Calu3 (cell line): ENCODE measurements at regions not wholly inside any gene's neighbourhood (a gene's known extent, or its start where the extent isn't known, plus 50 kb on each side); places are given as distances from the start of the nearest gene placed in this dataset.

Experiments
- BruUV-seq: library from RNA; stranded (reverse); fragments of 400-500 nt; replicated peaks from 2 replicates; lab custom pipeline; 2021; lab: Mats Ljungman, UMichigan
- CTCF ChIA-PET: fragments of 300-600 bp; sonication (Branson Sonifier 250); formaldehyde crosslinking; loops from one replicate; lab custom pipeline; 2022; ENCODE audit warnings: antibody characterized with exemption; lab: Charles Lee
- DNase-seq: peaks from one replicate; pipeline ENCODE4 v3.0.0; 2022
- H3K27ac Mint-ChIP-seq: one replicate; pipeline ENCODE4 v1.8.0; 2022; ENCODE audit warnings: mixed read lengths; ENCODE audit not compliant: unreplicated experiment
- H3K27me3 Mint-ChIP-seq: one replicate; pipeline ENCODE4 v1.8.0; 2022; ENCODE audit warnings: mixed read lengths; ENCODE audit not compliant: unreplicated experiment
- H3K36me3 Mint-ChIP-seq: one replicate; pipeline ENCODE4 v1.8.0; 2022; ENCODE audit warnings: mild to moderate bottlenecking, moderate library complexity, mixed read lengths; ENCODE audit not compliant: insufficient read depth, unreplicated experiment
- H3K4me1 Mint-ChIP-seq: one replicate; pipeline ENCODE4 v1.8.0; 2022; ENCODE audit warnings: mild to moderate bottlenecking, low read depth, mixed read lengths; ENCODE audit not compliant: unreplicated experiment
- H3K4me3 Mint-ChIP-seq: one replicate; pipeline ENCODE4 v1.8.0; 2022; ENCODE audit warnings: mild to moderate bottlenecking, low read depth, moderate library complexity, mixed read lengths; ENCODE audit not compliant: unreplicated experiment
- H3K9me3 Mint-ChIP-seq: one replicate; pipeline ENCODE4 v1.8.0; 2022; ENCODE audit warnings: low read depth, mixed read lengths; ENCODE audit not compliant: unreplicated experiment
- intact Hi-C: fragments of 100-400 bp; cut with micrococcal nuclease; formaldehyde crosslinking; loops from one replicate; pipeline ENCODE4 v1.10.0; 2022; ENCODE audit not compliant: unreplicated experiment
- TF ChIP-seq, protein P1 (sequence below): fragments of 200-600 bp; IDR thresholded peaks from one replicate; pipeline ENCODE4 v1.8.0; 2022; ENCODE audit warnings: antibody characterized with exemption; ENCODE audit not compliant: unreplicated experiment

DNA sequence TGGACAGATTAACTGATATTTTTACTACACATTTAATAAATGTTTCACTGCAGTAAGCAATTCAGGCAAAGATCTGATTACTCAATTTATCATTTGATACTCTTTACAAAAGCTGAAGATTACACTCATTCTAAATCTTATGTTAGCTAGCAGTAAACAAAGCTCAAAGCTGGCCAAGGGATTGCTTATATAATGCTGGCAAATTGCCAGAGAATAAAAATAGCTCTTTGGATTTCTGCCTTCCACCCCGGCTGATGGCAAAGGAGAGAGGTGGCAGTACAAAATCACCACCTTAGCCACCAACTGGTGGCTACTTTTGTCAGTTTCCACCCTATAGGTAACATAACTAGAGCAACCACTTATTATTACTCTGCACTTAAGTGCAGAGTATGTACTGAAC lies 320.5 kb downstream of the FSIP2 start:
- Mint-ChIP-seq H3K36me3 (no peaks in the 10 kb centered on the region), H3K4me3 (no peak overlapping the region), H3K4me1 (no peaks in the 10 kb centered on the region), H3K27ac (no peak overlapping the region), H3K9me3 (no peaks in the 10 kb centered on the region), H3K27me3 (no peaks in the 10 kb centered on the region)
- DNase-seq: no peak
- intact Hi-C loops: no loop called here
- no TSS peak for BruUV-seq
- TF ChIP-seq, protein P1, sequence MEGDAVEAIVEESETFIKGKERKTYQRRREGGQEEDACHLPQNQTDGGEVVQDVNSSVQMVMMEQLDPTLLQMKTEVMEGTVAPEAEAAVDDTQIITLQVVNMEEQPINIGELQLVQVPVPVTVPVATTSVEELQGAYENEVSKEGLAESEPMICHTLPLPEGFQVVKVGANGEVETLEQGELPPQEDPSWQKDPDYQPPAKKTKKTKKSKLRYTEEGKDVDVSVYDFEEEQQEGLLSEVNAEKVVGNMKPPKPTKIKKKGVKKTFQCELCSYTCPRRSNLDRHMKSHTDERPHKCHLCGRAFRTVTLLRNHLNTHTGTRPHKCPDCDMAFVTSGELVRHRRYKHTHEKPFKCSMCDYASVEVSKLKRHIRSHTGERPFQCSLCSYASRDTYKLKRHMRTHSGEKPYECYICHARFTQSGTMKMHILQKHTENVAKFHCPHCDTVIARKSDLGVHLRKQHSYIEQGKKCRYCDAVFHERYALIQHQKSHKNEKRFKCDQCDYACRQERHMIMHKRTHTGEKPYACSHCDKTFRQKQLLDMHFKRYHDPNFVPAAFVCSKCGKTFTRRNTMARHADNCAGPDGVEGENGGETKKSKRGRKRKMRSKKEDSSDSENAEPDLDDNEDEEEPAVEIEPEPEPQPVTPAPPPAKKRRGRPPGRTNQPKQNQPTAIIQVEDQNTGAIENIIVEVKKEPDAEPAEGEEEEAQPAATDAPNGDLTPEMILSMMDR: no peak
- CTCF ChIA-PET: no interaction called here

DNA sequence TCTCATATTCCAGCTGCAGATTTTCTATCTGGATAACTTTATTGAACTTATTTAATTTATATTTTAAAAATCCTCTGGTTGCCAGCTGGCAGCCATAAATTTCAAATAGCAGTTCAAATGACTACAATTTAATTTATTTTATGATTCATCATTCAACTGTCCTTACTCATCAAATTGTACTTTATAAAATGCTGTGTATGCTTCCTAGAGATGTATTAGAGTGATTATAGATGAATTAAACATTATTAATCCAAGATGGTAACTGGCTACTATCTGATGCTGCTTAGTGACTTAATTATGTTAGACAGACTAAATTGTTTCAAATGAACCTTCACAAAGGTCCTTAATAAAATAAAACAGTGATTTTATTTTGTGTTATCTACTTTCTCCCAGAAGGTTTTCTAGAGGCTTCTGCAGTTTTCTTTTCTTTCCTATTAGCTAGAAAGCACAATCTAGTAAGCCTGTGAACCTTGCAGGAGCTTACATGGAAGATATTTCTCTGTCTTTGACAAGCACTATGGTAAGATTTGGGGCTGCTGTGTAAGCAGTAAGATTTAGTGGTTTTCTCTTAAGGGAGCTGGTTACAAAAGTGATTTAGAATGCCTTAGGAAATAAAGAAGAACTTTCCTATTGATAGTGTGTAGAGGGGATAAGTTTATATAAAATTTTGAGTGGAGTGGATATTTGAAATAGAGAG lies 322.3 kb downstream of the FSIP2 start:
- Mint-ChIP-seq H3K4me3 (no peak overlapping the region), H3K9me3 (no peaks in the 10 kb centered on the region), H3K4me1 (no peaks in the 10 kb centered on the region), H3K27me3 (no peaks in the 10 kb centered on the region), H3K27ac (no peak overlapping the region), H3K36me3 (no peaks in the 10 kb centered on the region)
- intact Hi-C loops: no loop called here
- CTCF ChIA-PET: interaction anchor here (0.6 kb wide), 1 partner anchor 1102 kb away, joined by 4 read pairs; no protein-coding TSS in a partner anchor
- DNase-seq: no peak
- TF ChIP-seq, protein P1: no peak
- BruUV-seq: no TSS peak

DNA sequence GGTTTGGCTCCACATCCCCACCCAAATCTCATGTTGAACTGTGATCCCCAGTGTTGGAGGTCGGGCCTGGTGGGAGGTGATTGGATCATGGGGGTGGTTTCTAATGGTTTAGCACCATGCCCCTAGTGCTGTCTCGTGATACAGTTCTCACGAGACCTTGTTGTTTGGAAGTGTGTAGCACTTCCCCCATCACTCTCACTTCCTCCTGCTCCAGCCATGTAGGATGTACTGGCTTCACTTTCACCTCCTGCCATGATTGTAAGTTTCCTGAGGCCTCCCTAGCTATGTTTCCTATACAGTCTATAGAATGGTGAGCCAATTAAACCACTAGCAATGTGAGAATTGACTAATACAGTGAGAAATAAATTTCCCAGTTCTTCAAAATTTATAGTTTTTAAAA lies 325.9 kb downstream of the FSIP2 start:
- TF ChIP-seq, protein P1: no peak

DNA sequence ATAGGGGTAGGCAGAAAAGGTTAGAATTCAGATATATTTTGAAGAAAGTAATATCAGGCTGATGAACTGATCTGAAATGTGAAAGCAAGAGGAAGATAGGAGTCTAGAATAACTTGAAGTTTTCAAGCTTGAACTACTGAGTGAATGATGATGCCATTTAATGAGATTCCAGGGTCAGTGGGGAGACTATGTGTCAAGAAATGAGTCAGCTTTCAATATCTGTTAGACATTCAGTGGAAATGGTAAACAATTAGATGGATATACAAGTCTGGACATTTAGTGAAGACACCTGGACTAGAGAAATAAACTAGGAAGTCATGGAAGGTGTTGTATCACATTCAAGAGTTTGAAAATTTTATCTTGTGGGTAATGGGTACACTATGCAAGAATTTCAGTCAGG lies 326.9 kb downstream of the FSIP2 start:
- no peak for DNase-seq
- BruUV-seq: no TSS peak
- intact Hi-C loops: no loop called here

More for the DNA sequence above, 325.9 kb downstream of the FSIP2 start:
- Mint-ChIP-seq H3K9me3 (no peaks in the 10 kb centered on the region), H3K36me3 (no peaks in the 10 kb centered on the region), H3K4me1 (no peaks in the 10 kb centered on the region), H3K27ac (no peak overlapping the region), H3K4me3 (no peak overlapping the region), H3K27me3 (no peaks in the 10 kb centered on the region)
- BruUV-seq: no TSS peak
- CTCF ChIA-PET: no interaction called here
- intact Hi-C loops: no loop called here
- no peak for DNase-seq

More for the DNA sequence above, 326.9 kb downstream of the FSIP2 start:
- Mint-ChIP-seq H3K36me3 (no peaks in the 10 kb centered on the region), H3K4me3 (no peak overlapping the region), H3K4me1 (no peaks in the 10 kb centered on the region), H3K27me3 (no peaks in the 10 kb centered on the region), H3K27ac (no peak overlapping the region), H3K9me3 (no peaks in the 10 kb centered on the region)
- TF ChIP-seq, protein P1: no peak
- CTCF ChIA-PET: no interaction called here
